ENCODE measurements at regions not wholly inside any gene's neighbourhood (a gene's known extent, or its start where the extent isn't known, plus 50 kb on each side); places are given as distances from the start of the nearest gene placed in this dataset.

DNA sequence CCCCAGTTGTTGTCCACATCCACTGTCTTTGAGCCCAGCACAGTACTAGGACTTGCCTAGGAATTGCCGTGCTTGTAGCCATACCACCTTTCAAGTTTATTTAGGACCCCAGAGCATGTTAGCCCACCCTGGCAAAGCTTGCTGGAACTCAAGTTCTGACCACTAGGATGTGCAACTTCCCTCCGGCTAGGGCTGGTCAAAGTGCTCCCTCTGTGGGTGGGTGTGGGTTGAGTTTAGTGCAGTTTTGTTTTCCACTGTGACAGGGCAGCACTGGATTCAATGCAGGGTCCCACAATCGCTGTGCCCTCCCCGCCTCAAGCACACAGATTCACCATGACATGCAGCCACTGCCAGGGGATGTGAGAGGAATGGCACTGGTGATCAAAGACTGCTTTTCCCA lies 96.0 kb downstream of the RASGEF1B start:
- in situ Hi-C loops (cut with HindIII; ENCODE audit: low pct_unique_long_range_greater_than_20kb, low sequenced_read_pairs): no loop called here
- DNase-seq (ENCODE audit: low read depth, low spot score): no peak

DNA sequence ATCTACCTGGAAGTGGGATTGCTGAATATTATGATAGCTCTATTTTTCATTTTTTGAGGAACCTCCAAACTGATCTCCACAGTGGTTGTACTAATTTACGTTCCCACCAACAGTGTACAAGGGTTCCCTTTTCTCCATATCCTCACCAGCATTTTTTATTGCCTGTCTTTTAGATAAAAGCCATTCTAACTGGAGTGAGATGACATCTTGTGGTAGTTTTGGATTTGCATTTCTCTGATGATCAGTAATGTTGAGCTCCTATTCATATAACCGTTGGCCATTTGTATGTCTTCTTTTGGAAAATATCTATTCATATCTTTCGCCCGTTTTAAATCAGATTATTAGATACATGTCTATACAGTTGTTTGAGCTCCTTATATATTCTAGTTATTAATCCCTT lies 101.8 kb downstream of the RASGEF1B start:
- DNase-seq (ENCODE audit: low read depth, low spot score): no peak
- in situ Hi-C loops (cut with HindIII; ENCODE audit: low pct_unique_long_range_greater_than_20kb, low sequenced_read_pairs): no loop called here

DNA sequence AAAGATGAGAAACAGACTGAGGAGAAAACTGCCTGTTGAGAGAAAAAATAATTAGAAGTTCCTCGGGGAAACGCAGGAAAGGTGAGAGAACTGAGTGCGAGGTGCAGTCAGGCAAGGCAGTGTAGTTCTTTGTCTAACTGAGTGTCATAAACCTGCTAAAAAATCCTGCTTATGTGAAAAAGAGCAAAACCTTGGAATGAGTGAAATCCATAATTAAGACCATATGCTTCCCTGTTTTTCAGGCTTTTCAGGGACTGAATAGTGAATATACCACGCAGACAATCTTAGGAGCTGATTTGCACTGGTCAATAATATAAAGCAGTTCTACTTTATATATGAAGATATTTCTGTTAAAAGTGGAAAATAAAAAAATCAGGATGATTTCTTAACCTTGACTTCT lies 104.9 kb downstream of the RASGEF1B start:
- DNase-seq (ENCODE audit: low read depth, low spot score): no peak
- in situ Hi-C loops (cut with HindIII; ENCODE audit: low pct_unique_long_range_greater_than_20kb, low sequenced_read_pairs): no loop called here

DNA sequence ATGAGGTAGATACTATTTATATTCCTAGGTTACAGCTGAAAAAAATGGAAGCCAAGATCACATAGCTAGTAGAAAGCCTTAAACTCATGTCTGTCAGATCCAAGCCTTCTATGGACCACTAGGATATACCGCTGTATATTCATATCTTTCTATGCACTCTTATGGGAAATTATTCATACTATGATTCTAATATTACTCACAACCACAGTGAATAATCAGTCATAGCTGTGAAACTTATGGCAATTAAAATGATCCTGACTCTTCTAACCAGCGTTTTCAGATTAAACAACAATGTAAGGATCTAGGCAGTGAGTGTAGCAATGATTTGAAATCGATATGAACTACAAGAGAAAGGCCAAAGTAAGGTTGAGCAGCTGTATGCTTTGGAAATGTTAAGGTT lies 111.0 kb downstream of the RASGEF1B start:
- no peak for DNase-seq (ENCODE audit: low read depth, low spot score)
- in situ Hi-C loops (cut with HindIII; ENCODE audit: low pct_unique_long_range_greater_than_20kb, low sequenced_read_pairs): no loop called here

DNA sequence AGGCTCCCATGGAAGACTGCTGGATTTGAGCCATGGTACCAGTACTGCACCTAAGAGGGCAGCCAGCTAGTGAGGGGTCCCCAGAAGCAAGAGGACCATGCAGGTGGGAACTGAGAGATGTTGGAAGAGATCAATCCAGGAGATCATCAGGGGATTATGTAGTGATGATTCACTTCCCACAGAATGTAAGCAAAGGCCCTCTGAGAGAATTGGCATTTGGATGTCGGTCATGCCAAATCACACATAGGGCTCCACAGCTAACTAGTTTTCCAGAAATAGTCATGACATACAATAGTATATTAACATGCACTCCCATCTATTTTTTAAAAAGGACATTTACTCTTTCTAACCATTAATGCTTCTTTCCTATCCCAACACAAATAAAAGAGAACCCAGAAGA lies 112.5 kb downstream of the RASGEF1B start:
- in situ Hi-C loops (cut with HindIII; ENCODE audit: low pct_unique_long_range_greater_than_20kb, low sequenced_read_pairs): no loop called here
- no peak for DNase-seq (ENCODE audit: low read depth, low spot score)

DNA sequence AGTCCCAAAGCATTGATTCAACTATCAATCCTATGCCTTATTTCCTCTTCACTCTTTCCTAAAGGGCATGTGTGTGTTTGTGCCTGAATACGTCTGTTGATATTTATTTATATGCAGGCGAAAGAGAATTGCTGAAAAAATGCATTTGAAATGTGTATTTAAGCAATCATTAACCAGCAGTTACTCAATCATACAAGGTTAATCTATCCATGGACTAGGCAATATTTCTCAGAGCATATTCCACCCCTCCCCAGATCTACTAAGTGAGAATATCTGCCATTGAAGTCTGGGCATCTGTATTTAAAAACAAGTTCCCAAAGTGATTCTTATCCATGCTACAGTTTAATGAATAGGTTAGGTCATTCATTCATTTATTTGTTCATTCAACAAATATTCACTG lies 113.6 kb downstream of the RASGEF1B start:
- no peak for DNase-seq (ENCODE audit: low read depth, low spot score)
- in situ Hi-C loops (cut with HindIII; ENCODE audit: low pct_unique_long_range_greater_than_20kb, low sequenced_read_pairs): no loop called here

DNA sequence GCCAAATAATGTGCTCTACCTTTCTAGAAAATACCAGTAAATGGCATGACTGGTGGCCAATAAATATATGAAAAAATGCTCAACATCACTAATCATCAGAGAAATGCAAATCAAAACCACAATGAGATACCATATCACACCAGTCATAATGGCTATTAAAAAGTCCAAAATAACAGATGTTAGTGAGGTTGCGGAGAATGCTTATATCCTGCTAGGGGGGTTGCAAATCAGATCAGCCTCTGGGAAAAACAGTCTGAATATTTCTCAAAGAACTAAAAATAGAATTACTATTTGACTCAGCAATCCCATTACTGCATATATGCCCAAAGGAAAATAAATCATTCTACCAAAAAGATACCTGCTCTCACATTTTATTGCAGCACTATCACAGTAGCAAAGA lies 115.1 kb downstream of the RASGEF1B start:
- no peak for DNase-seq (ENCODE audit: low read depth, low spot score)
- in situ Hi-C loops (cut with HindIII; ENCODE audit: low pct_unique_long_range_greater_than_20kb, low sequenced_read_pairs): no loop called here

DNA sequence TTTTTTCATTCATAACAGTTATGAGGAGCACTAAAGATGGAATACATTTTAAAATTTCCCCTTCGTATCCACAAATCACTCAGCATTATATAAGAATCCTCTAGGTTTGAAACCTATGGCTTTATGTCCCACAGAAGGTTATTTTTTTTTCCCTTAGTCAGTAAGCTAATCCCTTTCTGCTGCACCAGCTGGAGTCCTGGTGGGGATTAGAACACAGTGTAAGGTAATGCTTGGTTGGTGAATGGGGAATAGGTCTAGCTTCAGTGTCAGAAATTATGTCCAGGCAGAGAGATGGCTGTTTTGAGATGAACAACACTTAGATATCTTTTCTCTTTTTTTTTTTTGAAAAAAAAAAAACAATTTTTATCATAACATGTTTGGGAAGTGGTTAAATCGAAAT lies 116.6 kb downstream of the RASGEF1B start:
- DNase-seq (ENCODE audit: low read depth, low spot score): no peak
- in situ Hi-C loops (cut with HindIII; ENCODE audit: low pct_unique_long_range_greater_than_20kb, low sequenced_read_pairs): no loop called here

DNA sequence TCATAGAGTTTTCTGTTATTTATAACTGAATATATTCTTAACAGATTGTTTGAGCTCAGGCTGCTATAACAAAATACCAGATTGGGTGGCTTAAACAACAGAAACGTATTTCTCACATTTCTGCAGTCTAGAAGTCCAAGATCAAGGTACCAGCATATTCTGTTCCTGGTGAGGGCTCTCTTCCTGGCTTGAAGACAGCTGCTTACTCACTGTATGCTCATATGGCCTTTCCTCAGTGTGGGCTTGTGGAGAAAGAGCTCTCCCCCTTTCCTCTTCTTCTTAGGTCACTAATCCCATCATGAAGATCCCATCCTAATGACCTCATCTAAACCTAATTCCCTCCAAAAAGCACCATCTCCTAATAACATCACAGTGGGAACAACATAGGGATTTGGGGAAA lies 117.8 kb downstream of the RASGEF1B start:
- no peak for DNase-seq (ENCODE audit: low read depth, low spot score)
- in situ Hi-C loops (cut with HindIII; ENCODE audit: low pct_unique_long_range_greater_than_20kb, low sequenced_read_pairs): no loop called here

DNA sequence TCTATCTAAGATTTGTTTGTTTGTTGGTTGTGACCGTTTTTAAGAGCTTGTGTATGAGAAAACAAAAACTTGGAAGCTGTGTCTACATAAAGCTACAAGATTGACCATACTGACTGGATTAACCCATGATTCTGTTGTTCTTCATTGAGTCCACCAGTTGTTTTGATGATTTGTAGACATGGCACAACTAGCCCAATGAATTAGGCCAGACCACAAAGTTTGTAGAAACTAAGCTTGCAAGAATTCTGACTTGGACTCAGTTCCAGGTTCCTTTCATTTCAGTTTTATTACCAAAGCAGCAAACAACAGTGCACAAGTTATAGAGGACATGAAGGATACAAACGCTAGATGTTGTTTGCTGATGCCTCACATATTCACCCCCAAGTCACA lies 119.3 kb downstream of the RASGEF1B start:
- no peak for DNase-seq (ENCODE audit: low read depth, low spot score)
- in situ Hi-C loops (cut with HindIII; ENCODE audit: low pct_unique_long_range_greater_than_20kb, low sequenced_read_pairs): no loop called here

DNA sequence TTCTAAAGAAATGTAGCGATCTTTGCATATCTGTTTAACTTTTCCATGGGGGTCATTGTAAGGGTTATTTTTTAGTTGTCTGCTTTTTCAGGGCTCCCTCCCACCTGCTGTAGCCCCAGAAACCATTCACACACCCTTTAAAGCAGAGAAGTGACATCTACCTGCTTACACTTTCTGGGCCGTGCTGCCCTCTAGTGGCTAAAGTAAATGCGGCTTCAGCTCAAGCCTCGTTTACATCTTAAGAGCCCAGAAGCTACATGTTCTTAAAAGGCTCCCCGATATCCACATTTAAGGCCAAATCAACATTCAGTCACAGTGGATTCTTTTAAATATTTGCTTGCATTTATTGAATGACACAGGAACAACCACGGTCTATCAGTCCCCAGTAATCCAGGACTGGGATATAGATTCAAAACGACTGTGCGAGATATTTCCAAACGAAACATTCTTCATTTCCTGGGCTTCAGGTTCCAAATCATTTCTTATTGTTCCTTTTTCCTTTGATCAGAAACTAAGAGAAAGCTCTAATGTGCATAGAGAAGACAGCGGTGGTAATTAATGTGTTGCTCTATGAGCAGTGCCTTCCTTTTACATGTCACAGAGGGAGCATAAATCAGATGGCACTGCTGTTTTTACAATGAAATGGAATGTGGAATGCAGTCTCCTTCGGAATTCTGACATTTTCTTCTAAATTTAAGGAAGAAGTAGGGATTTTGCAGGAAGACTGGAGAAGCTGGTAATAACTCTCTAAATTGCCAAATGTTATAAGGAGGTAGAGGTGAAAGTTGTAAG lies 119.9 kb downstream of the RASGEF1B start:
- DNase-seq (ENCODE audit: low read depth, low spot score): peak; percentile 66
- in situ Hi-C loops (cut with HindIII; ENCODE audit: low pct_unique_long_range_greater_than_20kb, low sequenced_read_pairs): no loop called here

DNA sequence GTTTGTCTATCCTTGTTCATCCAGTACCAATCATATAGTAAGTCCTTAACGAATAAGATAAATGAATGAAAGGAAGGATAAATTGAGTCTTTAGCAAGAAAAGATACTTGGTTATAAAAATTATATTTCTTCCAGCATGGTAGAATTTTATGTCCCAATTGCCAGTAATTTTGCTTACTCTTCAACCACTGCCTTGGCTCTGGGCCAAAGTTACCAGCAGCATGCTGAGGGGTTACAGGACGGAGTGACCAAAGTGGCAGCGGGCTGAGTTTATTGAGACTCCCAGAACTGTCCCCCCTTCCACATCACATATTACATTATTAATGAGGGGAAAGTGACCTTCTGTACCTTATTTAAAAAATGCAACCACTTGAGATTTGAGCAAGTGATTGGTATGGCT lies 121.7 kb downstream of the RASGEF1B start:
- in situ Hi-C loops (cut with HindIII; ENCODE audit: low pct_unique_long_range_greater_than_20kb, low sequenced_read_pairs): no loop called here
- no peak for DNase-seq (ENCODE audit: low read depth, low spot score)

DNA sequence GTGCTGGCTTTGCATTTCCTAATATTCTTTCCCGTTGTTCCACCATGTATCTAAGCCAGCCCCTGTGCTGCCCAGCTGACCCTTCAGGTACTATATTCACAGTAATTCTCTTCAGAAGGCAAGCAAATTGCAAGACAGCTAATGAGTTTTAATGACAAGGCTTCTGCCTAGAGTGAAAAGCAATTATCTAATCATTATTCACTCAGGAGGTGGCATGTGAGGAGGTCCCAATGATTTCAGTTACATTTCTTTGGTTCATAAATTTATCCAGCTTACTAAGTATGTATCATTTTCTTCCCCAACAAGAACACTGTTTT lies 123.0 kb downstream of the RASGEF1B start:
- no peak for DNase-seq (ENCODE audit: low read depth, low spot score)
- in situ Hi-C loops (cut with HindIII; ENCODE audit: low pct_unique_long_range_greater_than_20kb, low sequenced_read_pairs): no loop called here

DNA sequence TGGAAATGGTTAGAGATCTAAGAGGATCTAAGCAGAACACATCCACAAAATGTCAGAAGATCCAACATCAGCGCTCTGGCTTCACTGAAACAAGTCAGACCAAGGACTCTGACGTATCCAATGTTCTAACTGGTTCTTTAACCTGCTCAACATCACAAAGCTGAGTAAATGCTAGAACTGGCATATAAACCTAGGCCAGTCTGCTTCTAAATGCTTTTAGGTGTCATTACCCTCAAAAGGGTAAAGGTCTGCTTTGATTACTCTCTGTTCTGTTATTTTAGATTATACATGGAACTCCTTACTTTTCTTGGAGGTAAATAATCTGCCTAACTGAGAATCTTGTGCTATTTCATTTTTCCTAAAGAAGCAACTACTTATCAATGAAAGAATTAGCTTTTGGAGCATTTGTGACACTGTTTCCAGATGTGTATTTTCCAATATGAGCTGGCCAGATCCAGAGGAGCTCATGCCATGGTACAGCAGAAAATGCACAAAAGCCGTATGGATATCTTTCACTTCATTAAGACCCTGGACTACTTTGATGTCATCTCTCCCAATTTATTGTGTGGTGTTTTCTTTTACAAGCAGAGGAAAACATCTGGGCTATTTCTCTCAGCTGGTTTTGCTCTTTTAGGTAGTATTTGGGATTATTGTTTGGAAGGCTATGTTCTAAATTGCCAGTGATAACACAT lies 123.5 kb downstream of the RASGEF1B start:
- no peak for DNase-seq (ENCODE audit: low read depth, low spot score)
- in situ Hi-C loops (cut with HindIII; ENCODE audit: low pct_unique_long_range_greater_than_20kb, low sequenced_read_pairs): no loop called here

DNA sequence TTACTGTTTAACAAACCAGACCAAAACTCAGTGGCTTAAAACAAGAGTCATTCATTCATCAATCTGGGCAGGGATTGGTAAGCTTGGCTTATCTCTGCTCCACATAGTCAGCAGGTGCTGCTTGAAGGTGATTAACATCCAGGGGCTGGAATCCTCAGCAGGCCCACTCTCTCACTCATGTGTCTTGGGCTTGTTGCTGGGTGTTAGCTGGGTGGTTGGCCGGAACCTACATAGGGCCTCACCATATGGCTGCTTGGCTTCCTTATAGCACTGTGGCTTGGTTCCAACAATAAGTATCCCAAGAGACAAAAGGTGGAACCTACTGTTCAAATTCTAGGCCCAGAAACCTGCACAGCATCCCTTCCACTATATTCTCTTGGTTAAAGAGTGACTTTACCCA lies 125.0 kb downstream of the RASGEF1B start:
- in situ Hi-C loops (cut with HindIII; ENCODE audit: low pct_unique_long_range_greater_than_20kb, low sequenced_read_pairs): no loop called here
- no peak for DNase-seq (ENCODE audit: low read depth, low spot score)

DNA sequence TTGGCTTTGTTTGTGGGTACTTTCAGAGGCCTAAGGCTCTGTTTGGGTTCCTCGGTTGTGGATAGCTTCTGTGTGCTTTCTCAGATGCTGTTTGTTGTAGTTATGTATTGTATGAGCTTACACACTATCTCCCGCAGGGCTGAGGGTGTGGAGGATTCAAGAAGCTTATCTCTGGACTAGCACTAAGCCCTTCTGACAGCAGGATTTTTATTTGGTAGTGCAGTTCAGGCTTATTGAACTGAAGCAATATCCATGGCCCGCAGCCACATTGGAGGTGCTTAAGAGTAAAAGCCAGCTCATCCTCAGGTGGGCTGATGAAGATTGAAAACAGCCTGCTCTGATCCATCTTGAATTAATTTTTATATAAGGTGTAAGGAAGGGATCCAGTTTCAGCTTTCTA lies 128.2 kb downstream of the RASGEF1B start:
- in situ Hi-C loops (cut with HindIII; ENCODE audit: low pct_unique_long_range_greater_than_20kb, low sequenced_read_pairs): no loop called here
- DNase-seq (ENCODE audit: low read depth, low spot score): no peak

DNA sequence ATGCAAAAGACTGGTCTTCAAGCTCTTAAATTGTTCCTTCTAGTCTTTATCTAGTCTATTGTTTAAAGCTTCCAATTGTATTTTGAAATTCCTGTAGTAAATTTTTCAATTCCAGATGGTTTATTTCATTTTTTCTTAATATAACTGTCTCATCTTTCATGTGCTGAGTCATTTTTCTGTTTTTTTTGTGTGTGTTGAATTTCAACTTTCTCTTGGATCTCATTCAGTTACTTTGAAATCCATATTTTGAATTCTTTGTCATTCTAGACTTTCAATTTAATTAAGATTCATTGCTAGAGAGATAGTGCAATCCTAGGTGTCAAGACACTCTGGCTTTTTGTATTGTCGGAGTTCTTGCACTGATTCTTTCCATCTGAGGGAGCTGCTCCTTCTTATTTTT lies 128.0 kb upstream of the PRKG2 start:
- DNase-seq (ENCODE audit: low read depth, low spot score): no peak
- in situ Hi-C loops (cut with HindIII; ENCODE audit: low pct_unique_long_range_greater_than_20kb, low sequenced_read_pairs): no loop called here

DNA sequence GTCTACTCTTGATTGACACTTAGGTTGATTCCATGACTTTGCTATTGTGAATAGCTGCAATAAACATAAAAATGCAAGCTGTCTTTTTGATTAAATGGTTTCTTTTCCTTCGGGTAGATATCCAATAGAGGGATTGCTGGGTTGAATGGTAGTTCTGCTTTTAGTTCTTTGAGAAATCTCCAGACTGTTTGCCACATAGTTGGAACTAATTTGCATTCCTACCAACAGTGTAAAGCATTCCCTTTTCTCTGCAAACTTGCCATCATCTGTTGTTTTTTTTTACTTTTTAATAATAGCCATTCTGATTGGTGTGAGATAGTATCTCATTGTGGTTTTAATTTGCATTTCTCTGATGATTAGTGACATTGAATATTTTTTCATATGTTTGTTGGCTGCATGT lies 122.2 kb upstream of the PRKG2 start:
- DNase-seq (ENCODE audit: low read depth, low spot score): no peak
- in situ Hi-C loops (cut with HindIII; ENCODE audit: low pct_unique_long_range_greater_than_20kb, low sequenced_read_pairs): no loop called here

DNA sequence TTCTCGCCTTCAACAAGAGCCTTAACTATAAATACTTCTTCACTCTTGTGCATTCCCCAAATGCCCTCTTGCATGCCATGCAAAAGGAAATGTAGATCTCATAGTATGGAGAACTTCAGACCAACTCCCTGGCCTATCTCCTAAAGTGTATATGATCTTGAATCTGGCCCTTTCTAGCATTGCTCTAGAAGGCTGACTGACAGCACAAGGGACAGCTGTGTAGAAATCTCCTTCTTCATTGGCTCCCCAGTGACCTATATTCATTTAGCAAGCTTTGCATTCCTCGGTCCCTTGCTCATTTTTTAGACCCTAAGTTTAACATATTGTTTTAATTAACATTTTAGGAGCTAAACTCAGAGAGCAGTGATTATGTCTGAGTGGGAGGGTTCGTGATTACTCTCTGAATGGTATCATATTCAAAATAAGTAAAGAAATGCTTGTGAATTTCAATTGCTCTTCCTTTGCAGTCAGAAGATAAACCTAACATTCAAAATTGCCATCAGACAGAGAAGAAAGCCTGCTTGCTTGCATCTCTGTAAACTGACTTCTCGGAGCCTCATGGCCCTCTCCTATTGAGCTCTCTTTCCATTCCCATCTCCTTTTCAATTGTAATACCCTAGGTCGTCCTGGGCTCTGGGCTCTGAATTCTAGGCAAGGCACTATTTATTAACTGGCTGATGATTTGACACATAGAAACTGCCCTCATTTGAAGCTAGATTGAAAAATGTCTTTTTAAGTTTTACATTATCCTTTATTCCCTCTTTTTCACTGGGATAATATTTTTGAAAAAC lies 120.3 kb upstream of the PRKG2 start:
- in situ Hi-C loops (cut with HindIII; ENCODE audit: low pct_unique_long_range_greater_than_20kb, low sequenced_read_pairs): no loop called here
- no peak for DNase-seq (ENCODE audit: low read depth, low spot score)
